ENCODE measurements at regions not wholly inside any gene's neighbourhood (a gene's known extent, or its start where the extent isn't known, plus 50 kb on each side); places are given as distances from the start of the nearest gene placed in this dataset.
"Not testable (repeated sequence)": the region's sequence is repeated elsewhere in the genome, so short reads cannot be mapped to it uniquely, and the experiment has no call there.

- no peak for DNase-seq (ENCODE audit: low spot score)
Measured at GRCh38 chr5:25181249-25181648, 536.5 kb upstream of the CDH10 start.

GRCh38 chr5:25162616-25163015 is 517.8 kb upstream of the CDH10 start:
- not testable (repeated sequence) for DNase-seq (ENCODE audit: low spot score)

- DNase-seq (ENCODE audit: low spot score), result no peak
Measured at GRCh38 chr5:25160891-25161290, 516.1 kb upstream of the CDH10 start.

- no peak for DNase-seq (ENCODE audit: low spot score)
Measured at GRCh38 chr5:25150819-25151218, 506.0 kb upstream of the CDH10 start.

GRCh38 chr5:25128606-25129005 is 483.8 kb upstream of the CDH10 start:
- no peak for DNase-seq (ENCODE audit: low spot score)

GRCh38 chr5:25119650-25120049 is 474.9 kb upstream of the CDH10 start:
- no peak for DNase-seq (ENCODE audit: low spot score)

- DNase-seq (ENCODE audit: low spot score), result no peak
Measured at GRCh38 chr5:25107853-25108252, 463.1 kb upstream of the CDH10 start.

GRCh38 chr5:25099538-25099937 is 454.8 kb upstream of the CDH10 start:
- DNase-seq (ENCODE audit: low spot score), result no peak

- no peak for DNase-seq (ENCODE audit: low spot score)
Measured at GRCh38 chr5:25095261-25095660, 450.5 kb upstream of the CDH10 start.

GRCh38 chr5:25094219-25094618 is 449.4 kb upstream of the CDH10 start:
- no peak for DNase-seq (ENCODE audit: low spot score)

- no peak for DNase-seq (ENCODE audit: low spot score)
Measured at GRCh38 chr5:25091921-25092320, 447.1 kb upstream of the CDH10 start.

GRCh38 chr5:25090854-25091253 is 446.1 kb upstream of the CDH10 start:
- DNase-seq (ENCODE audit: low spot score), result no peak

GRCh38 chr5:25090275-25090674 is 445.5 kb upstream of the CDH10 start:
- DNase-seq (ENCODE audit: low spot score), result no peak

GRCh38 chr5:25088689-25089088 is 443.9 kb upstream of the CDH10 start:
- not testable (repeated sequence) for DNase-seq (ENCODE audit: low spot score)

GRCh38 chr5:25083261-25083660 is 438.5 kb upstream of the CDH10 start:
- DNase-seq (ENCODE audit: low spot score), result not testable (repeated sequence)

GRCh38 chr5:25066239-25066638 is 421.5 kb upstream of the CDH10 start:
- DNase-seq (ENCODE audit: low spot score), result no peak

- no peak for DNase-seq (ENCODE audit: low spot score)
Measured at GRCh38 chr5:25064306-25064705, 419.5 kb upstream of the CDH10 start.

GRCh38 chr5:25060575-25060974 is 415.8 kb upstream of the CDH10 start:
- DNase-seq (ENCODE audit: low spot score), result no peak

- no peak for DNase-seq (ENCODE audit: low spot score)
Measured at GRCh38 chr5:25056836-25057235, 412.1 kb upstream of the CDH10 start.

GRCh38 chr5:25033658-25034057 is 388.9 kb upstream of the CDH10 start:
- no peak for DNase-seq (ENCODE audit: low spot score)

- peak; percentile 16 for DNase-seq (ENCODE audit: low spot score)
Measured at GRCh38 chr5:25029004-25029403, 384.2 kb upstream of the CDH10 start.

- no peak for DNase-seq (ENCODE audit: low spot score)
Measured at GRCh38 chr5:25027526-25027925, 382.7 kb upstream of the CDH10 start.

GRCh38 chr5:25027061-25027460 is 382.3 kb upstream of the CDH10 start:
- DNase-seq (ENCODE audit: low spot score), result no peak

GRCh38 chr5:25025831-25026230 is 381.1 kb upstream of the CDH10 start:
- no peak for DNase-seq (ENCODE audit: low spot score)

- no peak for DNase-seq (ENCODE audit: low spot score)
Measured at GRCh38 chr5:25020454-25020853, 375.7 kb upstream of the CDH10 start.

Measured in globus pallidus (tissue), 1 donor.